WERI-Rb-1 (cell line): ENCODE measurements at regions not wholly inside any gene's neighbourhood (a gene's known extent, or its start where the extent isn't known, plus 50 kb on each side); places are given as distances from the start of the nearest gene placed in this dataset.

Source experiments
- DNase-seq: peaks from one replicate; pipeline ENCODE4 v3.0.0-alpha.2; 2020
- H3K27ac ChIP-seq: fragments of 250-450 bp; sonication (Bioruptor Pico); 2 replicates; pipeline ENCODE4 v1.5.1; 2020; ENCODE audit warnings: mild to moderate bottlenecking, moderate library complexity
- H3K27me3 ChIP-seq: fragments of 250-450 bp; sonication (Bioruptor Pico); 2 replicates; pipeline ENCODE4 v1.5.1; 2021; ENCODE audit warnings: mild to moderate bottlenecking, low read depth, moderate library complexity; ENCODE audit not compliant: insufficient read depth, severe bottlenecking
- H3K36me3 ChIP-seq: fragments of 250-450 bp; sonication (Bioruptor Pico); 2 replicates; pipeline ENCODE4 v1.5.1; 2020; ENCODE audit warnings: mild to moderate bottlenecking, moderate library complexity
- H3K4me3 ChIP-seq: 2 replicates; pipeline ENCODE4 v1.5.1; 2011; ENCODE audit warnings: low read depth, mild to moderate bottlenecking, control low read depth, low read length
- H3K9me3 ChIP-seq: fragments of 250-450 bp; sonication (Bioruptor Pico); 2 replicates; pipeline ENCODE4 v1.5.1; 2021; ENCODE audit warnings: mild to moderate bottlenecking, moderate library complexity; ENCODE audit not compliant: severe bottlenecking
- TF ChIP-seq, protein P1 (sequence below): IDR thresholded peaks from 2 replicates; pipeline ENCODE4 v1.5.1; 2011; ENCODE audit warnings: low read depth, mild to moderate bottlenecking, control low read depth, inconsistent platforms, low read length

DNA sequence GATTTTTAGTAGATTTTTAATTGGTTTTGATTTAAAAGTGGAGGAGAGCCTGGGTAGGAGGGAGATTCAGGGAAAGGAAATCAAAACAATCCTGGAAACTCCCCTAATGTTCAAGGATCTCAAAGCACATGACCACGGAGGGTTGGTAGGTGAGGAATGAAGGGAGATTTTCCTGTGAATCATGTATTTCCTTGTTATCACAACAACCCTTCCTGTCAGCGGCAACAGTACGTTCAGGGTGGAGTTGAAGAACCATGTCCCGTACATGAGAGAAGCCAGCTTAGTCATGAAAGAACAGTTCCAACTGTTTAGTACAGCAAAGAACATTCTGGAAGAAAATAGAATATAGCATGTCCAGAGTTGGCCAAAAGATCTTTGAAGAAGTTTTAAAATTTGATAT, 79.4 kb upstream of the SCAF8 start:
- Histone ChIP-seq H3K27me3 (no peaks in the 10 kb centered on the region), H3K36me3 (no peaks in the 10 kb centered on the region), H3K9me3 (no peaks in the 10 kb centered on the region), H3K4me3 (no peak overlapping the region), H3K27ac (no peak overlapping the region)
- TF ChIP-seq, protein P1, sequence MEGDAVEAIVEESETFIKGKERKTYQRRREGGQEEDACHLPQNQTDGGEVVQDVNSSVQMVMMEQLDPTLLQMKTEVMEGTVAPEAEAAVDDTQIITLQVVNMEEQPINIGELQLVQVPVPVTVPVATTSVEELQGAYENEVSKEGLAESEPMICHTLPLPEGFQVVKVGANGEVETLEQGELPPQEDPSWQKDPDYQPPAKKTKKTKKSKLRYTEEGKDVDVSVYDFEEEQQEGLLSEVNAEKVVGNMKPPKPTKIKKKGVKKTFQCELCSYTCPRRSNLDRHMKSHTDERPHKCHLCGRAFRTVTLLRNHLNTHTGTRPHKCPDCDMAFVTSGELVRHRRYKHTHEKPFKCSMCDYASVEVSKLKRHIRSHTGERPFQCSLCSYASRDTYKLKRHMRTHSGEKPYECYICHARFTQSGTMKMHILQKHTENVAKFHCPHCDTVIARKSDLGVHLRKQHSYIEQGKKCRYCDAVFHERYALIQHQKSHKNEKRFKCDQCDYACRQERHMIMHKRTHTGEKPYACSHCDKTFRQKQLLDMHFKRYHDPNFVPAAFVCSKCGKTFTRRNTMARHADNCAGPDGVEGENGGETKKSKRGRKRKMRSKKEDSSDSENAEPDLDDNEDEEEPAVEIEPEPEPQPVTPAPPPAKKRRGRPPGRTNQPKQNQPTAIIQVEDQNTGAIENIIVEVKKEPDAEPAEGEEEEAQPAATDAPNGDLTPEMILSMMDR: no peak
- no peak for DNase-seq

DNA sequence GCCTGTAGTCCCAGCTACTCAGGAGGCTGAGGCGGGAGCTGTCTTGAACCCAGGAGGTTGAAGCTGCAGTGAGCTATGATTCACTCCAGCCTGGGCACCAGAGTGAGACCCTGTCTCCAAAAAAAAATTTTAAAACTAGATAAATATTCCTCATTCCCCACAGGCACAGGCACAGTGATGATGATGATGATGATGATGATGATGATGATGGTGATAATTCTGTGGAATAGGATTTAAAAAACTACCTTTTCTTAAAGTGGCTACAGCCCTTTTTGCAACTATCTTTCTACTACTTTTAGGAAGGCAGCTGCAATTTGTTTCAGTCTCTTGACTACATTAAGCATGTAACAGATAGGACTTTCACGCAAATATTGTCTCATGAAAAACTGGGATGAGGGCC, 76.6 kb upstream of the SCAF8 start:
- Histone ChIP-seq H3K4me3 (no peak overlapping the region), H3K27ac (no peak overlapping the region), H3K36me3 (no peaks in the 10 kb centered on the region), H3K9me3 (no peaks in the 10 kb centered on the region), H3K27me3 (no peaks in the 10 kb centered on the region)
- DNase-seq: no peak
- TF ChIP-seq, protein P1: no peak

DNA sequence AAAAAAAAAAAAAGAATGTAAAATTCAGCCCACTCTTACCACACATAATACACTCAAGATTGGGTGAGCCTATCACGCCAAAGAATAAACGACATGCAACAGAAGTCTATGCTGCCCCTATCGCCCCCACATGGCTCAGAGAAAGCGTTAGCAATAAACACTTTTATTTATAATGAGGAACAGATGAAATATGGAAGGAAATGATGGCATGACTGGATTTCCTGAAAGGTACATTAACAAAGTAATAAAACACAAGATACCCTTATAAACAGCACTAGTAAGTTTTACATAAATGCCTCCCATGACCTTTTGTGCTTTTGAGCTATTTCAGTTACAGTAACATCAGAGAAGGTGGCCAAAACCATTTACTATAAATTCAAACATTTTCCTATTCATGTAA, 71.4 kb upstream of the SCAF8 start:
- Histone ChIP-seq H3K27me3 (no peaks in the 10 kb centered on the region), H3K9me3 (no peaks in the 10 kb centered on the region), H3K27ac (no peak overlapping the region), H3K36me3 (no peaks in the 10 kb centered on the region), H3K4me3 (no peak overlapping the region)
- DNase-seq: no peak
- TF ChIP-seq, protein P1: no peak

DNA sequence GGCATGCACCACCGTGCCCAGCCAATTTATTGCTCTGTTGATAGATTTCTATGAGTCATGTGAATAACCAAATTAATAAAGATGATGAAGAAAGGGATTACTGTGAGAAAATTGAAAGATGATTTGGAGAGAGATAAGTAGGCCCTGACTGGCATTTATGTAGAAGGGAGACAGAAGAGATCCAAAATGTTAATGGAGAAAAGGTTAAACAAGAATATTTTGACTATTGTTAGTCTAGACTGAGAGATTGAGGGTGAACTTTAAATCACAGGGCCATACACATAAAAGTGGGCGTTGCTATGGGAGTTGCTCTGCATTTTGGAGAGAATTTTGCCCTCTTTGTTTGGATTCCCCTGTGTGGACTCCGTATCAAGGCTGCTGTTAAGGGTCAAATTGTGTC, 68.9 kb upstream of the SCAF8 start:
- Histone ChIP-seq H3K36me3 (no peaks in the 10 kb centered on the region), H3K27me3 (no peaks in the 10 kb centered on the region), H3K27ac (no peak overlapping the region), H3K9me3 (no peaks in the 10 kb centered on the region), H3K4me3 (no peak overlapping the region)
- TF ChIP-seq, protein P1: no peak
- DNase-seq: no peak

DNA sequence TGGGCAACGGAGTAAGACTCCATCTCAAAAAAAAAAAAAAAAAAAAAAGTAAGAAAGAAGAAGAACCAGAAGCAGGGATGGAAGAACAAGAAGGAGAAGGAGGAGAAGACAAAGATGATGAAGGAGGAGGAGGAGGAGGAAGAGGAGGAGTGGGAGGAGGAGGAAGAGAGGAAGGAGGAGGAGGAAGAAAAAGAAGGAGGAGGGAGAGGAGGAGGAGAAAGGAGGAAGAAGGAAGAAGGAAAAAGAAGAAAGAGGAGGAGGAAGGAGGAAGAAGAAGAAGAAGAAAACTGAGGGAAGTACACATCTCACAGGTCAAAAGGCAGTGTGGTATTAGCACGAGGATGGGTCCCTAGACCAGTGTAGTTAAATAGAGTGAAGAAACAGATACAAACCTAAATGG, 65.1 kb upstream of the SCAF8 start:
- Histone ChIP-seq H3K36me3 (no peaks in the 10 kb centered on the region), H3K4me3 (no peak overlapping the region), H3K27ac (no peak overlapping the region), H3K9me3 (no peaks in the 10 kb centered on the region), H3K27me3 (no peaks in the 10 kb centered on the region)
- DNase-seq: no peak
- TF ChIP-seq, protein P1: no peak

DNA sequence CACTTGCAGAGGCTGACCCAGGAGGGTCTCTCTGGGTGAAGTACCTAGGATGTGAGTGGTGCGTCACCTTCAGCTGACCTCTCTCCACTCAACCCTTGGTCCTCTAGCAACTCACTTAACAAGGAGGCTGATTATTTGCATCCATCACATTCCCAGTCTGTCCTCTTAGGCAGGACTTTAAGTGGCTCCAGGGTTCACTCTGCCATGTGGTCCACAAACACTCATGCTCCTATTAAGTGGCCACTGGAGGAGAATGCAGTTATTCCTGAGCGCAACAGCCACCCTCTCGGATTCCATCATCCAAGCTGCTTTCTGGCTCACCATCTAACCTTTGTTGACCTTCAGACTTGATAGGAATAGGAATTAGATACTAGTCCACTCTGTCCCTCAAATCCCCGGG, 61.1 kb upstream of the SCAF8 start:
- H3K4me3 ChIP-seq: no peak overlapping the region
- no peak for DNase-seq
- TF ChIP-seq, protein P1: no peak
- H3K36me3 ChIP-seq: no peaks in the 10 kb centered on the region
- no peaks in the 10 kb centered on the region for H3K27me3 ChIP-seq
- H3K9me3 ChIP-seq: no peaks in the 10 kb centered on the region
- no peak overlapping the region for H3K27ac ChIP-seq
